HUES6 (cell line): ENCODE measurements at regions not wholly inside any gene's neighbourhood (a gene's known extent, or its start where the extent isn't known, plus 50 kb on each side); places are given as distances from the start of the nearest gene placed in this dataset.

Source experiments
- H3K27ac ChIP-seq: 2 replicates; pipeline ENCODE4 v1.7.0; 2013; ENCODE audit warnings: low read depth, mild to moderate bottlenecking, low read length, inconsistent platforms
- H3K27me3 ChIP-seq: 2 replicates; pipeline ENCODE4 v1.6.1; 2013; ENCODE audit warnings: low read length; ENCODE audit not compliant: control insufficient read depth, insufficient read depth
- H3K36me3 ChIP-seq: 2 replicates; pipeline ENCODE4 v1.6.1; 2013; ENCODE audit warnings: low read length; ENCODE audit not compliant: control insufficient read depth, insufficient read depth
- H3K4me1 ChIP-seq: 2 replicates; pipeline ENCODE4 v1.6.1; 2013; ENCODE audit warnings: low read length; ENCODE audit not compliant: control insufficient read depth, insufficient read depth
- H3K4me3 ChIP-seq: 2 replicates; pipeline ENCODE4 v1.5.1; 2013; ENCODE audit warnings: low read depth, low read length
- H3K9ac ChIP-seq: one replicate; pipeline ENCODE4 v1.6.1; 2013; ENCODE audit warnings: mild to moderate bottlenecking, low read length
- H3K9me3 ChIP-seq: 2 replicates; pipeline ENCODE4 v1.6.1; 2013; ENCODE audit warnings: low read depth, low read length; ENCODE audit not compliant: control insufficient read depth, insufficient read depth

- H3K9me3 ChIP-seq = no peaks in the 10 kb centered on the region
- no peak overlapping the region for H3K4me3 ChIP-seq
- peaks cover 5% of the 10 kb centered on the region for H3K4me1 ChIP-seq
- no peaks in the 10 kb centered on the region for H3K36me3 ChIP-seq
- H3K9ac ChIP-seq = no peak overlapping the region
- H3K27ac ChIP-seq = no peak overlapping the region
- H3K27me3 ChIP-seq = no peaks in the 10 kb centered on the region
Measured at GRCh38 chr5:51652980-51653379, 269.7 kb downstream of the ISL1 start.

- Histone ChIP-seq H3K4me3 (no peak overlapping the region), H3K27ac (no peak overlapping the region), H3K27me3 (no peaks in the 10 kb centered on the region), H3K9me3 (no peaks in the 10 kb centered on the region), H3K36me3 (no peaks in the 10 kb centered on the region), H3K4me1 (peaks cover 5% of the 10 kb centered on the region), H3K9ac (no peak overlapping the region)
Measured at GRCh38 chr5:51657340-51658240, 274.3 kb downstream of the ISL1 start.

- H3K9ac ChIP-seq = no peak overlapping the region
- no peak overlapping the region for H3K4me3 ChIP-seq
- no peaks in the 10 kb centered on the region for H3K9me3 ChIP-seq
- no peaks in the 10 kb centered on the region for H3K36me3 ChIP-seq
- H3K27ac ChIP-seq = no peak overlapping the region
- H3K27me3 ChIP-seq = no peaks in the 10 kb centered on the region
- H3K4me1 ChIP-seq = no peaks in the 10 kb centered on the region
Measured at GRCh38 chr5:51661646-51662265, 278.5 kb downstream of the ISL1 start.

GRCh38 chr5:51664491-51665250, 281.4 kb downstream of the ISL1 start:
- H3K4me1 ChIP-seq = no peaks in the 10 kb centered on the region
- no peaks in the 10 kb centered on the region for H3K27me3 ChIP-seq
- no peak overlapping the region for H3K4me3 ChIP-seq
- H3K9me3 ChIP-seq = no peaks in the 10 kb centered on the region
- no peaks in the 10 kb centered on the region for H3K36me3 ChIP-seq
- no peak overlapping the region for H3K9ac ChIP-seq
- no peak overlapping the region for H3K27ac ChIP-seq

GRCh38 chr5:51665251-51665593, 282.0 kb downstream of the ISL1 start:
- no peaks in the 10 kb centered on the region for H3K4me1 ChIP-seq
- no peaks in the 10 kb centered on the region for H3K27me3 ChIP-seq
- no peak overlapping the region for H3K9ac ChIP-seq
- no peaks in the 10 kb centered on the region for H3K36me3 ChIP-seq
- no peaks in the 10 kb centered on the region for H3K9me3 ChIP-seq
- no peak overlapping the region for H3K4me3 ChIP-seq
- no peak overlapping the region for H3K27ac ChIP-seq

GRCh38 chr5:51669095-51669494, 285.8 kb downstream of the ISL1 start:
- Histone ChIP-seq H3K9me3 (no peaks in the 10 kb centered on the region), H3K4me1 (no peaks in the 10 kb centered on the region), H3K4me3 (no peak overlapping the region), H3K36me3 (no peaks in the 10 kb centered on the region), H3K9ac (no peak overlapping the region), H3K27me3 (no peaks in the 10 kb centered on the region), H3K27ac (no peak overlapping the region)

- no peaks in the 10 kb centered on the region for H3K36me3 ChIP-seq
- H3K27ac ChIP-seq = no peak overlapping the region
- H3K9me3 ChIP-seq = no peaks in the 10 kb centered on the region
- H3K4me3 ChIP-seq = no peak overlapping the region
- H3K27me3 ChIP-seq = no peaks in the 10 kb centered on the region
- no peaks in the 10 kb centered on the region for H3K4me1 ChIP-seq
- H3K9ac ChIP-seq = no peak overlapping the region
Measured at GRCh38 chr5:51678330-51678729, 295.1 kb downstream of the ISL1 start.

- Histone ChIP-seq H3K27me3 (no peaks in the 10 kb centered on the region), H3K9me3 (no peaks in the 10 kb centered on the region), H3K9ac (no peak overlapping the region), H3K27ac (no peak overlapping the region), H3K4me3 (no peak overlapping the region), H3K36me3 (no peaks in the 10 kb centered on the region), H3K4me1 (no peaks in the 10 kb centered on the region)
Measured at GRCh38 chr5:51679286-51679685, 296.0 kb downstream of the ISL1 start.

- no peaks in the 10 kb centered on the region for H3K36me3 ChIP-seq
- H3K27me3 ChIP-seq = no peaks in the 10 kb centered on the region
- no peak overlapping the region for H3K9ac ChIP-seq
- H3K4me1 ChIP-seq = peaks cover 6% of the 10 kb centered on the region; the same call in 1 of the 2 replicates
- H3K27ac ChIP-seq = no peak overlapping the region
- H3K9me3 ChIP-seq = peaks cover 5% of the 10 kb centered on the region
- no peak overlapping the region for H3K4me3 ChIP-seq
Measured at GRCh38 chr5:51684794-51685355, 301.6 kb downstream of the ISL1 start.

- Histone ChIP-seq H3K27me3 (no peaks in the 10 kb centered on the region), H3K4me1 (peaks cover 6% of the 10 kb centered on the region; the same call in 1 of the 2 replicates), H3K4me3 (no peak overlapping the region), H3K36me3 (no peaks in the 10 kb centered on the region), H3K27ac (no peak overlapping the region), H3K9me3 (peaks cover 5% of the 10 kb centered on the region), H3K9ac (no peak overlapping the region)
Measured at GRCh38 chr5:51685419-51685818, 302.2 kb downstream of the ISL1 start.
